ENCODE measurements at regions not wholly inside any gene's neighbourhood (a gene's known extent, or its start where the extent isn't known, plus 50 kb on each side); places are given as distances from the start of the nearest gene placed in this dataset.

DNA sequence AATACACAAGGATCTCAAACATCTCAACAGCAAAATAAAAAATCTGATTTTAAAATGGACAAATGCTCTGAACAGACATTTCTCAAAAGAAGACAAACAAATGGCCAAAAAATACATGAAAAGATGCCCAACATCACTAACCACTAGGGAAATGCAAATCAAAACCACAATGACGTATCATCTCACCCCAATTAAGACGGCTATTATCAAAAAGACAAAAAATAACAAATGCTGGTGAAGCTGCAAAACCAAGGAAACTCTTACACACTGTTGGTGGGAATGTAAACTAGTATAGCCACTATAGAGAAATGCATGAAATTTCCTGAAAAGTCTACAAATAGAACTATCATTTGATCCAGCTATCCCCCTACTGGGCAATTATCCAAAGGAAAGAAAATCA, 145.0 kb downstream of the BTG1 start:
- TF ChIP-seq POLR2A (IDR thresholded peaks at IDR 0.05) (no peak), POLR2AphosphoS5 (IDR thresholded peaks at IDR 0.05; ENCODE audit: insufficient read depth in 1 of 2, low read depth in 1 of 2) (no peak)
- TF ChIP-seq, protein P1, sequence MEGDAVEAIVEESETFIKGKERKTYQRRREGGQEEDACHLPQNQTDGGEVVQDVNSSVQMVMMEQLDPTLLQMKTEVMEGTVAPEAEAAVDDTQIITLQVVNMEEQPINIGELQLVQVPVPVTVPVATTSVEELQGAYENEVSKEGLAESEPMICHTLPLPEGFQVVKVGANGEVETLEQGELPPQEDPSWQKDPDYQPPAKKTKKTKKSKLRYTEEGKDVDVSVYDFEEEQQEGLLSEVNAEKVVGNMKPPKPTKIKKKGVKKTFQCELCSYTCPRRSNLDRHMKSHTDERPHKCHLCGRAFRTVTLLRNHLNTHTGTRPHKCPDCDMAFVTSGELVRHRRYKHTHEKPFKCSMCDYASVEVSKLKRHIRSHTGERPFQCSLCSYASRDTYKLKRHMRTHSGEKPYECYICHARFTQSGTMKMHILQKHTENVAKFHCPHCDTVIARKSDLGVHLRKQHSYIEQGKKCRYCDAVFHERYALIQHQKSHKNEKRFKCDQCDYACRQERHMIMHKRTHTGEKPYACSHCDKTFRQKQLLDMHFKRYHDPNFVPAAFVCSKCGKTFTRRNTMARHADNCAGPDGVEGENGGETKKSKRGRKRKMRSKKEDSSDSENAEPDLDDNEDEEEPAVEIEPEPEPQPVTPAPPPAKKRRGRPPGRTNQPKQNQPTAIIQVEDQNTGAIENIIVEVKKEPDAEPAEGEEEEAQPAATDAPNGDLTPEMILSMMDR (IDR thresholded peaks at IDR 0.05) = no peak
- no peaks in the 10 kb centered on the region for H3K9me3 ChIP-seq
- intact Hi-C loops (cut with DNase I) = no loop called here
- no peaks in the 10 kb centered on the region for H3K36me3 ChIP-seq
- H3K4me1 ChIP-seq = peaks cover 8% of the 10 kb centered on the region
- DNase-seq (ENCODE audit: extremely low spot score in 2 of 2) = no peak
- no peaks in the 10 kb centered on the region for H3K27me3 ChIP-seq
- no peak overlapping the region for H3K4me3 ChIP-seq
- H3K27ac ChIP-seq = no peak overlapping the region

DNA sequence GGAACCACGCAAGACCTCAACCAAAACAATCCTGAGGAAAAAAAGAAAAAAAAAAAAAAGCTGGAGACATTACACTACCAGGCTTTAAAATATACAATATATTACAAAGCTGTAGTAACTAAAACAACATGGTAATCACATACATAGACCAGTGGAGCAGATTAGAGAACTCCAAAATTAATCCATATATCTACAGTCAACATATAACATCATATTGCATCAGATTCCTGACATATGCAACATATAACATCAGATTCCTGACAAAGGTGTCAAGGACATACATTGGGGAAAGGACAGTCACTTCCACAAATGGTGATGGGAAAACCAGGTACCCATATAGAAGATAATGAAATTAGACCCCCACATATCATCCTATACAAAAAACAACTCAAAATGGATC, 145.8 kb downstream of the BTG1 start:
- DNase-seq (ENCODE audit: extremely low spot score in 2 of 2) = no peak
- no peak overlapping the region for H3K27ac ChIP-seq
- H3K9me3 ChIP-seq = no peaks in the 10 kb centered on the region
- TF ChIP-seq, protein P1 (IDR thresholded peaks at IDR 0.05) = no peak
- no peak for TF ChIP-seq POLR2AphosphoS5 (IDR thresholded peaks at IDR 0.05; ENCODE audit: insufficient read depth in 1 of 2, low read depth in 1 of 2)
- peaks cover 8% of the 10 kb centered on the region for H3K4me1 ChIP-seq
- H3K27me3 ChIP-seq = no peaks in the 10 kb centered on the region
- intact Hi-C loops (cut with DNase I) = no loop called here
- H3K4me3 ChIP-seq = no peak overlapping the region
- H3K36me3 ChIP-seq = no peaks in the 10 kb centered on the region

DNA sequence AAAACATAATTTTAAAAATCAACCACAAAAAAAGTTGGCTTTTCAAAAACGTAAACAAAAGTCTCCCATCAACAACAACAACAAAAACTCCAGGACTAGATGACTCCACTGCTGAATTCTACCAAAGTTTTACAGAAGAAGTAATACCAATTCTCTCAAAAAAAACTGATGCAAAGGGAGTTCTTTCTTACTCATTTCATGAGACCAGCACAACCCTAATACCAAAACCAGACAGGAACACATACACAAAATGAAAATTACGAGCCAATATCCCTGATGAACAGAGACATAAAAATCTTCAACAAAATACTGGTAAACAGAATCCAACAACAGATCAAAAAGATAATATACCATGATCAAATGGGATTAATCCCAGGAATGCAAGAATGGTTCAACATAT, 147.3 kb downstream of the BTG1 start:
- Histone ChIP-seq H3K4me1 (peaks cover 8% of the 10 kb centered on the region), H3K27ac (no peak overlapping the region), H3K9me3 (no peaks in the 10 kb centered on the region), H3K36me3 (no peaks in the 10 kb centered on the region), H3K27me3 (no peaks in the 10 kb centered on the region), H3K4me3 (no peak overlapping the region)
- intact Hi-C loops (cut with DNase I) = no loop called here
- no peak for DNase-seq (ENCODE audit: extremely low spot score in 2 of 2)
- TF ChIP-seq, protein P1 (IDR thresholded peaks at IDR 0.05) = no peak
- TF ChIP-seq POLR2AphosphoS5 (IDR thresholded peaks at IDR 0.05; ENCODE audit: insufficient read depth in 1 of 2, low read depth in 1 of 2) = no peak
- TF ChIP-seq POLR2A (IDR thresholded peaks at IDR 0.05) = no peak

DNA sequence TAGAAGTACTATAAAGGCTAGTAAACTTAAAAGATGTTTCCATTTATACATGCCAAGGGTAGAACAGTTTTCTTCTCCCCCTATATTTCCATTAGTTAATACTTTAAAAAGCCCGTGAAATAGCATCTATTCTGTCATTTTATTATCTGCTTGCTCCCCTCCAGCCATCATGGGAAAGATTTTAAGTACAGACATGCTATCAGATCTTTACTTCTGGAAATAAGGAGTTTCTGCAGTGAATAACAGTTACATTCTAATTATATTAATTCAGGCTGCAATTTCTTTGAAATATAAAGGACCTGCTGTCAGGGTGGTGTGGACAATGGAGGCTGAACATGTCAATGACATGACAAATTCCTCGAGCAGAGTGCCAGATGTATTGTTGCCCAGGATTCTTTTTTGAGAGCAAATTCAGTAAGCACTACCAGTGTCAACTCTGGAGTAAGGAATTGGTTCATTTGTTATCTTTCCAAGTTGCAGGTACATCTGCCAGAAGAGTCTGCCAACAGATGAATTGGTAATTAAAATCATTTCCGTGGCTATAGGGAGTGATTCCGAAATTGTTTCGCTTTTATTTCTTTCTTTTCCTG, 151.3 kb downstream of the BTG1 start:
- intact Hi-C loops (cut with DNase I) = loop anchor here (5.0 kb wide), 1 partner anchor 432 kb away; no protein-coding TSS in a partner anchor

More for the DNA sequence above, 151.3 kb downstream of the BTG1 start:
- H3K27ac ChIP-seq = no peak overlapping the region
- no peak for TF ChIP-seq POLR2A (IDR thresholded peaks at IDR 0.05)
- no peak for TF ChIP-seq POLR2AphosphoS5 (IDR thresholded peaks at IDR 0.05; ENCODE audit: insufficient read depth in 1 of 2, low read depth in 1 of 2)
- TF ChIP-seq, protein P1 (IDR thresholded peaks at IDR 0.05) = no peak
- no peak overlapping the region for H3K4me3 ChIP-seq
- no peaks in the 10 kb centered on the region for H3K36me3 ChIP-seq
- H3K4me1 ChIP-seq = no peaks in the 10 kb centered on the region
- H3K9me3 ChIP-seq = no peaks in the 10 kb centered on the region
- DNase-seq (ENCODE audit: extremely low spot score in 2 of 2) = no peak
- no peaks in the 10 kb centered on the region for H3K27me3 ChIP-seq
